BE2C (cell line): ENCODE measurements at regions not wholly inside any gene's neighbourhood (a gene's known extent, or its start where the extent isn't known, plus 50 kb on each side); places are given as distances from the start of the nearest gene placed in this dataset.

Experiments used
- DNase-seq: peaks from one replicate; pipeline ENCODE4 v3.0.0-alpha.2; 2020
- H3K27me3 ChIP-seq: fragments of 250-450 bp; sonication (Bioruptor Pico); 2 replicates; pipeline ENCODE4 v1.5.1; 2020; ENCODE audit warnings: mild to moderate bottlenecking
- H3K36me3 ChIP-seq: fragments of 250-450 bp; sonication (Bioruptor Pico); 2 replicates; pipeline ENCODE4 v1.5.1; 2020; ENCODE audit warnings: mild to moderate bottlenecking
- H3K4me1 ChIP-seq: fragments of 250-450 bp; sonication (Bioruptor Pico); 2 replicates; pipeline ENCODE4 v1.5.1; 2020
- H3K4me3 ChIP-seq: 2 replicates; pipeline ENCODE4 v1.5.1; 2011; ENCODE audit warnings: low read depth, low read length
- H3K9me3 ChIP-seq: fragments of 250-450 bp; sonication (Bioruptor Pico); 2 replicates; pipeline ENCODE4 v1.5.1; 2020
- TF ChIP-seq, protein P1 (sequence below): IDR thresholded peaks from 2 replicates; pipeline ENCODE4 v1.5.1; 2012; ENCODE audit warnings: mild to moderate bottlenecking, low read depth, low read length

DNA sequence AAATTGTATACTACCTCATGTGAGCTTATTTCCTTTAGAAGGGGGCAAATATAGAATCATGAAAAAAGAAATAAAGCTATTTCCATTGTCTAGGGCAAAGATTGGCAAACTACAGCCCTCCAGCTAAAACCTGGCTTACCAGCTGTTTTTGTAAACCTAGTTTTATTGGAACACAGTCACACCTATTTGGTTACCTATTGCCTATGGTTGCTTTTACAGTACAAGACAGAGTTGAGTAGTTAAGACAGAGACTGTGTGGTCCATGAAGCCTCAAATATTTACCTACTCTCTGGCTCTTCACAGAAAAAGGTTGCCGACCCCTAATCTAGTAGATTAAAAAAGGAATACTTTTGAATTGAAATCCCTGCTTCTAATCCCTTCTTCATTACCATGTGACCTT, 88.8 kb upstream of the ENPP6 start:
- H3K36me3 ChIP-seq, result no peaks in the 10 kb centered on the region
- no peaks in the 10 kb centered on the region for H3K27me3 ChIP-seq
- no peaks in the 10 kb centered on the region for H3K4me1 ChIP-seq
- TF ChIP-seq, protein P1, sequence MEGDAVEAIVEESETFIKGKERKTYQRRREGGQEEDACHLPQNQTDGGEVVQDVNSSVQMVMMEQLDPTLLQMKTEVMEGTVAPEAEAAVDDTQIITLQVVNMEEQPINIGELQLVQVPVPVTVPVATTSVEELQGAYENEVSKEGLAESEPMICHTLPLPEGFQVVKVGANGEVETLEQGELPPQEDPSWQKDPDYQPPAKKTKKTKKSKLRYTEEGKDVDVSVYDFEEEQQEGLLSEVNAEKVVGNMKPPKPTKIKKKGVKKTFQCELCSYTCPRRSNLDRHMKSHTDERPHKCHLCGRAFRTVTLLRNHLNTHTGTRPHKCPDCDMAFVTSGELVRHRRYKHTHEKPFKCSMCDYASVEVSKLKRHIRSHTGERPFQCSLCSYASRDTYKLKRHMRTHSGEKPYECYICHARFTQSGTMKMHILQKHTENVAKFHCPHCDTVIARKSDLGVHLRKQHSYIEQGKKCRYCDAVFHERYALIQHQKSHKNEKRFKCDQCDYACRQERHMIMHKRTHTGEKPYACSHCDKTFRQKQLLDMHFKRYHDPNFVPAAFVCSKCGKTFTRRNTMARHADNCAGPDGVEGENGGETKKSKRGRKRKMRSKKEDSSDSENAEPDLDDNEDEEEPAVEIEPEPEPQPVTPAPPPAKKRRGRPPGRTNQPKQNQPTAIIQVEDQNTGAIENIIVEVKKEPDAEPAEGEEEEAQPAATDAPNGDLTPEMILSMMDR, result no peak
- no peak overlapping the region for H3K4me3 ChIP-seq
- DNase-seq, result no peak
- H3K9me3 ChIP-seq, result no peaks in the 10 kb centered on the region

DNA sequence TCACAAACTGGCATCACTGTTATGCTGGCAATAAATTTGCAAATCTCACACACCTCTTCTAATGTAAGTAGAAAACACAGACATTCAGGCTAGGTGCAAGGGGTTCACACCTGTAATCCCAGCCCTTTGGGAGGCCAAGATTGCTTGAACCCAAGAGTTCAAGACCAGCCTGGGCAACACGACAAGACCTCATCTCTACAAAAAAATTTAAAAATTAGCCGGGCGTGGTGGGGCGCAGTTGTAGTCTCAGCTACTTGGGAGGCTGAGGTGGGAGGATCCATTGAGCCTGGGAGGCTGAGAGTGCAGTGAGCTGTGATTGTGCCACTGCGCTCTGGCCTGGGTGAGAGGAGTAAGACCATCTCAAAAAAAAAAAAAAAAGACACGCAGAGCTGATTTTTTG, 83.1 kb upstream of the ENPP6 start:
- Histone ChIP-seq H3K4me1 (no peaks in the 10 kb centered on the region), H3K27me3 (no peaks in the 10 kb centered on the region), H3K9me3 (no peaks in the 10 kb centered on the region), H3K36me3 (no peaks in the 10 kb centered on the region), H3K4me3 (no peak overlapping the region)
- TF ChIP-seq, protein P1, result no peak
- no peak for DNase-seq

DNA sequence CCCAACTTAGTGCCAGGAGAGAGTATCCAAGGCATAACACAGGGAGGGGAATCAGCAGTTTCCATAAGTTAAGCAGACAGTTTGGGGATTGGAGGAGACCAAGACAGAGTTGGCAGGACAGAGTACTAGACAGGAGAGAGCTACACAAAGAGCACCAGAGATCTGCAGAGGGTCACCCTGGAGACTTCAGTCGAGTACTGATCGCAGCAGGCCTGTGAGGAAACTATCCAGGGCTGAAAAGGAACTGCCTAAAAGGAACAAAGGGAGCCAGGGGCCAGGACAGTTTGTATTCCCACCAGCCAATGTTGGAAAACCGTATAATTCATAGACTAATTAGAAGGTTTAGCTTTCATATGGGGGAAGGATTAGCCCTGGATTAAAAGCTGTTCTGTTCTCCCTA, 80.6 kb upstream of the ENPP6 start:
- H3K4me3 ChIP-seq, result no peak overlapping the region
- no peaks in the 10 kb centered on the region for H3K4me1 ChIP-seq
- H3K27me3 ChIP-seq, result no peaks in the 10 kb centered on the region
- no peak for DNase-seq
- TF ChIP-seq, protein P1, result no peak
- H3K9me3 ChIP-seq, result no peaks in the 10 kb centered on the region
- no peaks in the 10 kb centered on the region for H3K36me3 ChIP-seq

DNA sequence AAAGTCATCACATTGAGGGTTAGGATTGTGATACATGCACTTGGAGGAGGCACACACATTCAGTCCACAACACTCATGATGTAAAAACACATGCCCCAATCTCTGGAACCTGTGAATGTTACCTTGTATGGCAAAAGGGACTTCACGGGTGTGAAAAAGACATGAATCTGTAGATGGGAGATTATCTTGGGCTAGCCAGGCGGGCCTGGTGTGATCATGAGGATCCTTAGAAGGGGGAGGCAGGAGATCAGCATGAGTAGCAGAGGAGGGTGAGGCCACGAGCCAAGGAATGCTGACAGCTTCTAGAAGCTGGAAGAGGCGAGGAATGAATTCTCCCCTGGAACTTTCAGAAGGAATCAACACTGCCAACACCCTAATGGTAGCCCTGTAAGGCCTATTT, 77.5 kb upstream of the ENPP6 start:
- Histone ChIP-seq H3K9me3 (no peaks in the 10 kb centered on the region), H3K4me1 (no peaks in the 10 kb centered on the region), H3K4me3 (no peak overlapping the region), H3K27me3 (no peaks in the 10 kb centered on the region), H3K36me3 (no peaks in the 10 kb centered on the region)
- no peak for DNase-seq
- TF ChIP-seq, protein P1, result no peak

DNA sequence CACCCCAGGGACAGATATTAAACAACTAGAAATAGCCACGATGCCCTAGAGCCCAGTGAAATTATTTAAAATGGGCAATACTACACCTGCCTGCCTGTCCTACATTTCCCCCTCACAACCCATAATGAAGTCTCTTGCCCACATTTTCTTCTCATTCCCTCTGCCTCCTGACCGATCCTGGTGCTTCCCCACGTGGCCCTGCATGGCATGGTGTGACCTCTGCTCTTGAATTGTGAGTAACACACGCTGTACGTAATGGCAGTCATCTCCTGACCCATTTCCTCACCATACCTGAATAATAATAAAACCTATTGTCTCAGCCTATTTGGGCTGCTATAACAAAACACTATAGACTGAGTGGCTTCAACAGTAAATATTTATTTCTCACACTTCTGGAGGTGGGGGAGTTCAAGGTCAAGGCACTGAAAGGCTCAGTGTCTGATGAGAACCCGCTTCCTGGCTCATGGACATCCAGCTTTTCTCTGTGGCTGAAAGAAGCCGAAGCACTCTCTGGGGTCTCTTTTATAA, 77.0 kb upstream of the ENPP6 start:
- H3K27me3 ChIP-seq, result no peaks in the 10 kb centered on the region
- H3K36me3 ChIP-seq, result no peaks in the 10 kb centered on the region
- no peak for DNase-seq
- H3K4me1 ChIP-seq, result no peaks in the 10 kb centered on the region
- H3K9me3 ChIP-seq, result no peaks in the 10 kb centered on the region
- no peak overlapping the region for H3K4me3 ChIP-seq
- TF ChIP-seq, protein P1, result no peak

DNA sequence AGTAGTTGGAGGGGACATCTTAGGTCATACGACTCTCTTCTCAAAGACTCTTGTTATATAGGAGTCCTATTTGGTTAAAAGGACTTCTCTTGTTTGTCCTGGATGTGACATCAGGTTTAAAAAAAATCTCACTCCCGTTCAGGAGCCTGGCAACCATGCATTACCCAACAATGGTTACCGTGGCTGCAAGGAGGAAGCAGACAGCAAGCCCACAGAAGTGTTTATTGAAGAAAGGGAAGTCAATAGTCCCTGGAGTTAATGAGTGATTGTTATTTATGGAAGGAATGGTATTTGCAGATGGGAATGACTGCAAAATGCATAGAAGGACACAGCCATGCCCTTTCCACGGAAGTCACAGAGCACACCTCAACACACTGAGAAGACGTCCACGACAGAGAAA, 75.9 kb upstream of the ENPP6 start:
- Histone ChIP-seq H3K27me3 (no peaks in the 10 kb centered on the region), H3K4me1 (no peaks in the 10 kb centered on the region), H3K4me3 (no peak overlapping the region), H3K9me3 (no peaks in the 10 kb centered on the region), H3K36me3 (no peaks in the 10 kb centered on the region)
- no peak for DNase-seq
- TF ChIP-seq, protein P1, result no peak
